Upper lobe of right lung (tissue), 1 donor: ENCODE measurements at regions not wholly inside any gene's neighbourhood (a gene's known extent, or its start where the extent isn't known, plus 50 kb on each side); places are given as distances from the start of the nearest gene placed in this dataset.

Experiments used
- ATAC-seq: fragments of 200-7000 bp; cut with Tn5 transposase; one replicate; pipeline ENCODE4 v1.9.1; 2020; ENCODE audit warnings: mild to moderate bottlenecking, moderate library complexity
- DNase-seq: peaks from one replicate; pipeline ENCODE4 v3.0.0-alpha.2; 2020
- H3K27ac ChIP-seq: fragments of 200-600 bp; one replicate; pipeline ENCODE4 v1.8.0; 2022
- H3K27me3 ChIP-seq: fragments of 200-600 bp; one replicate; pipeline ENCODE4 v1.8.0; 2022; ENCODE audit warnings: mild to moderate bottlenecking
- H3K36me3 ChIP-seq: fragments of 200-600 bp; one replicate; pipeline ENCODE4 v1.8.0; 2022
- H3K4me1 ChIP-seq: fragments of 200-600 bp; one replicate; pipeline ENCODE4 v1.8.0; 2022
- H3K4me3 ChIP-seq: fragments of 200-600 bp; one replicate; pipeline ENCODE4 v1.8.0; 2022; ENCODE audit warnings: mild to moderate bottlenecking
- H3K9me3 ChIP-seq: fragments of 200-600 bp; one replicate; pipeline ENCODE4 v1.8.0; 2022
- CTCF ChIP-seq: fragments of 200-600 bp; IDR thresholded peaks from one replicate; pipeline ENCODE4 v1.8.0; 2022; ENCODE audit warnings: antibody characterized with exemption
- intact Hi-C: fragments of 100-400 bp; cut with DNase I; formaldehyde crosslinking; loops from one replicate; pipeline ENCODE4 v1.11.0; 2022
- donor health status: DM: no; HTN: yes; CAD: no; lungs with severe emphysema.

- intact Hi-C loops: no loop called here
These were observed 242.1 kb downstream of the RPS4Y2 start for GRCh38 chrY:20998016-20998415.

GRCh38 chrY:20998483-20998882 is 242.6 kb downstream of the RPS4Y2 start:
- H3K36me3 ChIP-seq: no peaks in the 10 kb centered on the region
- no peak for ATAC-seq
- no peaks in the 10 kb centered on the region for H3K4me1 ChIP-seq
- no peak overlapping the region for H3K4me3 ChIP-seq
- no peak overlapping the region for H3K27ac ChIP-seq
- H3K9me3 ChIP-seq: no peaks in the 10 kb centered on the region
- intact Hi-C loops: no loop called here
- no peak for TF ChIP-seq CTCF
- no peaks in the 10 kb centered on the region for H3K27me3 ChIP-seq
- no peak for DNase-seq

More at GRCh38 chrY:20998016-20998415, 242.1 kb downstream of the RPS4Y2 start:
- no peak for DNase-seq
- no peak overlapping the region for H3K4me3 ChIP-seq
- no peak for ATAC-seq
- no peaks in the 10 kb centered on the region for H3K9me3 ChIP-seq
- no peaks in the 10 kb centered on the region for H3K36me3 ChIP-seq
- no peak overlapping the region for H3K27ac ChIP-seq
- no peak for TF ChIP-seq CTCF
- no peaks in the 10 kb centered on the region for H3K4me1 ChIP-seq
- no peaks in the 10 kb centered on the region for H3K27me3 ChIP-seq

- intact Hi-C loops: no loop called here
- H3K27me3 ChIP-seq: no peaks in the 10 kb centered on the region
These were observed 245.2 kb downstream of the RPS4Y2 start for GRCh38 chrY:21001102-21001501.

GRCh38 chrY:21003059-21003458 is 247.2 kb downstream of the RPS4Y2 start:
- Histone ChIP-seq H3K4me3 (no peak overlapping the region), H3K27ac (no peak overlapping the region), H3K9me3 (no peaks in the 10 kb centered on the region), H3K4me1 (no peaks in the 10 kb centered on the region), H3K36me3 (no peaks in the 10 kb centered on the region), H3K27me3 (no peaks in the 10 kb centered on the region)
- intact Hi-C loops: no loop called here
- DNase-seq (no peak), ATAC-seq (no peak)
- no peak for TF ChIP-seq CTCF

More at GRCh38 chrY:21001102-21001501, 245.2 kb downstream of the RPS4Y2 start:
- DNase-seq (no peak), ATAC-seq (no peak)
- H3K4me1 ChIP-seq: no peaks in the 10 kb centered on the region
- TF ChIP-seq CTCF: no peak
- no peak overlapping the region for H3K27ac ChIP-seq
- no peaks in the 10 kb centered on the region for H3K9me3 ChIP-seq
- H3K4me3 ChIP-seq: no peak overlapping the region
- no peaks in the 10 kb centered on the region for H3K36me3 ChIP-seq

- intact Hi-C loops: no loop called here
- Histone ChIP-seq H3K27me3 (no peaks in the 10 kb centered on the region), H3K9me3 (no peaks in the 10 kb centered on the region), H3K36me3 (no peaks in the 10 kb centered on the region), H3K27ac (no peak overlapping the region), H3K4me1 (no peaks in the 10 kb centered on the region), H3K4me3 (no peak overlapping the region)
- ATAC-seq: no peak
- no peak for TF ChIP-seq CTCF
- DNase-seq: no peak
These were observed 249.6 kb downstream of the RPS4Y2 start for GRCh38 chrY:21005531-21005930.

GRCh38 chrY:21021811-21022210 is 265.9 kb downstream of the RPS4Y2 start:
- no peak for ATAC-seq
- Histone ChIP-seq H3K4me1 (no peaks in the 10 kb centered on the region), H3K4me3 (no peak overlapping the region), H3K36me3 (no peaks in the 10 kb centered on the region), H3K27me3 (no peaks in the 10 kb centered on the region), H3K27ac (no peak overlapping the region), H3K9me3 (no peaks in the 10 kb centered on the region)
- DNase-seq: no peak
- no peak for TF ChIP-seq CTCF
- intact Hi-C loops: no loop called here
